Esophagus muscularis mucosa (tissue), 4 donors: ENCODE measurements at regions not wholly inside any gene's neighbourhood (a gene's known extent, or its start where the extent isn't known, plus 50 kb on each side); places are given as distances from the start of the nearest gene placed in this dataset.

ENCODE experiments used
- CTCF ChIP-seq, 3 experiments: fragments of 200-600 bp in 2 of 3; fragments of 450-650 bp in 1 of 3; sonication (generic) in 2 of 3; IDR thresholded peaks; one replicate each; pipeline ENCODE4 v1.5.1; 2017 to 2019; ENCODE audit warnings: antibody characterized with exemption in 3 of 3, mild to moderate bottlenecking in 2 of 3, moderate library complexity in 1 of 3
- EP300 ChIP-seq: sonication (generic); formaldehyde crosslinking; IDR thresholded peaks from one replicate; pipeline ENCODE4 v1.6.1; 2017; ENCODE audit warnings: antibody characterized with exemption
- POLR2A ChIP-seq: fragments of 450-650 bp; IDR thresholded peaks from one replicate; pipeline ENCODE4 v1.6.1; 2017; ENCODE audit warnings: antibody characterized with exemption, moderate library complexity, mild to moderate bottlenecking, low read depth
- POLR2AphosphoS5 ChIP-seq, 2 donors: sonication (generic); formaldehyde crosslinking; IDR thresholded peaks; one replicate each; pipeline ENCODE4 v1.6.1; 2017; ENCODE audit warnings: antibody characterized with exemption in 2 of 2

- TF ChIP-seq CTCF (IDR thresholded peaks at IDR 0.05) (no peak), EP300 (no peak), POLR2AphosphoS5 (IDR thresholded peaks at IDR 0.05) (no peak), POLR2A (no peak)
Measured at GRCh38 chr20:6691516-6691915, 76.0 kb upstream of the BMP2 start.
